ENCODE measurements at regions not wholly inside any gene's neighbourhood (a gene's known extent, or its start where the extent isn't known, plus 50 kb on each side); places are given as distances from the start of the nearest gene placed in this dataset.

DNA sequence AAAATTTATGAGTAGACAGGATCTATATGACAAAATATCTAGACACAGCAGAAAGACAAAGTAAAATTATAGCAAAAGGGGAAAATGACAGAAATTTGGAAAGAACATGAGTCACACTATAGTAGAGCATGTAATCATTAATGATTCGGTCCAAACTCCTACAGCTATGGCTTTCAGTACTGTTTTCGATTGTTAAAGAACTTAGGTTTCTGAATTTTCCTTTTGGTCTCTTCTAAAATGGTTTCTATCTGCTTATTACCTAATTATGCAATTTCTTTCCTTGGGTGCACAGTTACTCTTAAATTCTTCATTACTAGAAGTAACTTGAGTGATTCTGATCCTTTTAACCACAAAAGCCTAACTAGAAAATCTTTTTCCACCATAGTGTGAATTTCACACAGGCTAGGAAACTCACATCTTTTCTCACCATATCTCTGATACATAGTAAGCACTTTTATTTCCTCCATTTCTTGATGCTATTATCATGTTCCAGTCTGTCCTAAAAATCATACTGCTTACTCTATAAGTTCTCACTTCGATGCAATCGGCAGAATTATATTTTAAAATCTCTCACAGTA lies 1101.4 kb downstream of the PCDH9 start:
- TF ChIP-seq, protein P1, sequence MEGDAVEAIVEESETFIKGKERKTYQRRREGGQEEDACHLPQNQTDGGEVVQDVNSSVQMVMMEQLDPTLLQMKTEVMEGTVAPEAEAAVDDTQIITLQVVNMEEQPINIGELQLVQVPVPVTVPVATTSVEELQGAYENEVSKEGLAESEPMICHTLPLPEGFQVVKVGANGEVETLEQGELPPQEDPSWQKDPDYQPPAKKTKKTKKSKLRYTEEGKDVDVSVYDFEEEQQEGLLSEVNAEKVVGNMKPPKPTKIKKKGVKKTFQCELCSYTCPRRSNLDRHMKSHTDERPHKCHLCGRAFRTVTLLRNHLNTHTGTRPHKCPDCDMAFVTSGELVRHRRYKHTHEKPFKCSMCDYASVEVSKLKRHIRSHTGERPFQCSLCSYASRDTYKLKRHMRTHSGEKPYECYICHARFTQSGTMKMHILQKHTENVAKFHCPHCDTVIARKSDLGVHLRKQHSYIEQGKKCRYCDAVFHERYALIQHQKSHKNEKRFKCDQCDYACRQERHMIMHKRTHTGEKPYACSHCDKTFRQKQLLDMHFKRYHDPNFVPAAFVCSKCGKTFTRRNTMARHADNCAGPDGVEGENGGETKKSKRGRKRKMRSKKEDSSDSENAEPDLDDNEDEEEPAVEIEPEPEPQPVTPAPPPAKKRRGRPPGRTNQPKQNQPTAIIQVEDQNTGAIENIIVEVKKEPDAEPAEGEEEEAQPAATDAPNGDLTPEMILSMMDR (IDR thresholded peaks at IDR 0.05): no peak
- no peak for TF ChIP-seq POLR2A (IDR thresholded peaks at IDR 0.05)
